Right lobe of liver (tissue), 6 donors: ENCODE measurements at regions not wholly inside any gene's neighbourhood (a gene's known extent, or its start where the extent isn't known, plus 50 kb on each side); places are given as distances from the start of the nearest gene placed in this dataset.

Experiments
- ATAC-seq, 4 donors: fragments of 200-7000 bp; cut with Tn5 transposase; one replicate each; pipeline ENCODE4 v1.9.1; 2020; ENCODE audit warnings: mild to moderate bottlenecking in 4 of 4, moderate library complexity in 4 of 4
- DNase-seq, 3 donors: peaks; one replicate each; pipeline ENCODE4 v3.0.0-alpha.2; 2020
- H3K27ac ChIP-seq, 3 donors: fragments of 200-600 bp; one replicate each; pipeline ENCODE4 v1.8.0; 2022
- H3K27me3 ChIP-seq, 2 donors: fragments of 200-600 bp; one replicate each; pipeline ENCODE4 v1.8.0; 2022
- H3K36me3 ChIP-seq, 4 donors: fragments of 200-600 bp; sonication (generic) in 1 of 4; one replicate each; pipeline versions ENCODE4 v1.5.1 to v1.8.0; 2017 to 2022; ENCODE audit warnings: control low read depth in 1 of 4
- H3K4me1 ChIP-seq, 4 donors: fragments of 200-600 bp; sonication (generic) in 1 of 4; one replicate each; pipeline versions ENCODE4 v1.5.1 to v1.8.0; 2017 to 2022; ENCODE audit warnings: control low read depth in 1 of 4
- H3K4me3 ChIP-seq, 3 donors: fragments of 200-600 bp; one replicate each; pipeline ENCODE4 v1.8.0; 2022
- H3K9me3 ChIP-seq, 4 donors: fragments of 200-600 bp; sonication (generic) in 1 of 4; one replicate each; pipeline versions ENCODE4 v1.5.1 to v1.8.0; 2017 to 2022; ENCODE audit warnings: control low read depth in 1 of 4
- CTCF ChIP-seq, 4 donors: fragments of 200-600 bp in 3 of 4; fragments of 450-650 bp in 1 of 4; IDR thresholded peaks; one replicate each; pipeline versions ENCODE4 v1.5.1 to v1.8.0; 2016 to 2022; ENCODE audit warnings: antibody characterized with exemption in 4 of 4, mild to moderate bottlenecking in 2 of 4
- POLR2A ChIP-seq: fragments of 450-650 bp; IDR thresholded peaks from one replicate; pipeline ENCODE4 v1.6.1; 2017; ENCODE audit warnings: antibody characterized with exemption, mild to moderate bottlenecking
- WGBS: methylation state at CpG from one replicate; pipeline ENCODE4 v1.1.6; 2018; ENCODE audit warnings: low coverage, low lambda C conversion rate; ENCODE audit not compliant: insufficient coverage; ENCODE audit errors: missing lambda C conversion rate; 5-methylcytosine and 5-hydroxymethylcytosine counted together
- intact Hi-C, 2 donors: fragments of 100-400 bp; cut with DNase I; formaldehyde crosslinking; loops; one replicate each; pipeline versions ENCODE4 v1.11.2 to v1.14.1; 2022
- donor health status: DM: no; HTN: yes; CAD: no.
- donor health status: DM: no; HTN: no; CAD: no.
- donor health status: DM: no; HTN: no; CAD: no.
- donor health status: DM: no; HTN: yes; CAD: no.
- donor health status: DM: no; HTN: yes; CAD: no.

GRCh38 chr2:67524213-67524612 lies 127.1 kb downstream of the ETAA1 start:
- Histone ChIP-seq H3K9me3 (no peaks in the 10 kb centered on the region), H3K36me3 (no peaks in the 10 kb centered on the region), H3K27ac (no peak overlapping the region), H3K4me1 (no peaks in the 10 kb centered on the region), H3K27me3 (no peaks in the 10 kb centered on the region), H3K4me3 (no peak overlapping the region)
- no peak for TF ChIP-seq CTCF (IDR thresholded peaks at IDR 0.05)
- TF ChIP-seq POLR2A: no peak
- 94% methylated on average over 2 of the region's 2 CpGs for WGBS
- no peak for ATAC-seq
- intact Hi-C loops: no loop called here
- no peak for DNase-seq

DNA sequence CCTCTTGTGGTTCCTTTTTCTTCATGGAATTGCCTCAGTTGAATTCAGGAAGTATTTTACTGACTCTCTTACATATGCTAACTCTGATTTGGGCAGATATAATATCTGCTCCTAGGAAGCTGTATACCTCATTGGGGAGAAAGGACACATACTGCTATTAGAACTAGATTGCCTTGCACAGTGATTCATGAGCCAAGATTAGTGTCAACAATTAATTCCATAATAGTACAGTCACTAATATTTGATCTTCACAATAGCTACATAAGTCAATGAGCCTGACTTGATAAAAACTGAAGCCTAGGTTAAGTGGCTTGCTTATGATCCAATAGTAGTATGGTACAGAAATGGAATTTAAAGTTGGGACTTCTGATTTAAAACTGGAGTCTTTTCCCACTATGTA lies 127.6 kb downstream of the ETAA1 start:
- intact Hi-C loops: no loop called here
- DNase-seq (no peak), ATAC-seq (no peak)
- no peaks in the 10 kb centered on the region for H3K27me3 ChIP-seq
- H3K36me3 ChIP-seq: no peaks in the 10 kb centered on the region
- no peaks in the 10 kb centered on the region for H3K4me1 ChIP-seq
- H3K4me3 ChIP-seq: no peak overlapping the region
- TF ChIP-seq CTCF (IDR thresholded peaks at IDR 0.05) (no peak), POLR2A (no peak)
- no peak overlapping the region for H3K27ac ChIP-seq
- H3K9me3 ChIP-seq: no peaks in the 10 kb centered on the region

- Histone ChIP-seq H3K27ac (no peak overlapping the region), H3K27me3 (no peaks in the 10 kb centered on the region), H3K4me3 (no peak overlapping the region), H3K4me1 (no peaks in the 10 kb centered on the region), H3K36me3 (no peaks in the 10 kb centered on the region), H3K9me3 (no peaks in the 10 kb centered on the region)
- DNase-seq (no peak), ATAC-seq (no peak)
- intact Hi-C loops: no loop called here
- TF ChIP-seq POLR2A: no peak
- TF ChIP-seq CTCF (IDR thresholded peaks at IDR 0.05): no peak
- WGBS: 37% methylated on average over 4 of the region's 4 CpGs
Measured at GRCh38 chr2:67526283-67526682, 129.2 kb downstream of the ETAA1 start.

DNA sequence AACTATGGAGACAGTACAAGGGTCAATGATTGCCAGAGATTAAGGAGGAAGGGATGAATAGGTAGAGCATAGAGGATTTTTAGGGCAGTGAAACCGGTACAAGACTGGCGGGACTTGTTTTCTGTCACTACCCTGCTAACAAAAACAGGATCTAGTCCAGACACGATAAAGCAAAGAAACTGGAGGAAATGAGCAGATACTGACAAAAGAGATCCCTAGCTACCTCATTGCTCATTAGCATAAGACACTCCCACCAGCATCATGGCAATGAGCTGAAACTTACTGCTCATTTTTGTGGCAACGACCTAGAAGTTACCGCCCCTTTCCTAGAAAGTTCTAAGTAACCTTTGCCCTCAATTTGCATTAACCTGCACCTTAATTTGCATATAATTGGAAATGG lies 131.2 kb downstream of the ETAA1 start:
- DNase-seq: no peak
- TF ChIP-seq POLR2A (no peak), CTCF (IDR thresholded peaks at IDR 0.05) (no peak)
- Histone ChIP-seq H3K9me3 (no peaks in the 10 kb centered on the region), H3K4me1 (no peaks in the 10 kb centered on the region), H3K4me3 (no peak overlapping the region), H3K36me3 (no peaks in the 10 kb centered on the region), H3K27me3 (no peaks in the 10 kb centered on the region), H3K27ac (no peak overlapping the region)
- intact Hi-C loops: no loop called here
- 79% methylated on average over 5 of the region's 5 CpGs for WGBS
- ATAC-seq: no peak

DNA sequence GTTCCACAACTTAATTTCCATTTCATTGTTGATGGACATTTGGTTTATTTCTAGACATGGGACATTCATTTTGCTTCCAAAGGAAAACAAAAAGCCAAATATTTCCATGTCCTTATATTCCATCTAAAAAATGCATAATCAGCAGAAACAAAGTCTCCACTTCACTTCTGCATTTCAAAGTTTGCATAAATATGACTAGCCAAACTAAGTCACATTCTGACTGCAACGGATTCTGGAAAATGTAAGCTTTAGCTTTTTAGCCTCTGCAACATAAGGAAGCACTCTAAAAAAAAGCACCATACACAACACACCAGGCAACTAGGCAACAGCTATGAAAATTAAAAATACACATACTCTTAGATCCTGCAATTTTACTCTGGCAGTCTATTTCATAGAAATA lies 135.3 kb downstream of the ETAA1 start:
- H3K27ac ChIP-seq: no peak overlapping the region
- no peaks in the 10 kb centered on the region for H3K27me3 ChIP-seq
- TF ChIP-seq POLR2A: no peak
- no peak for TF ChIP-seq CTCF (IDR thresholded peaks at IDR 0.05)
- H3K4me3 ChIP-seq: no peak overlapping the region
- intact Hi-C loops: no loop called here
- ATAC-seq: no peak
- H3K9me3 ChIP-seq: no peaks in the 10 kb centered on the region
- 57% methylated on average over 1 of the region's 1 CpG for WGBS
- no peaks in the 10 kb centered on the region for H3K36me3 ChIP-seq
- no peaks in the 10 kb centered on the region for H3K4me1 ChIP-seq
- DNase-seq: no peak
